ENCODE measurements at regions not wholly inside any gene's neighbourhood (a gene's known extent, or its start where the extent isn't known, plus 50 kb on each side); places are given as distances from the start of the nearest gene placed in this dataset.
A peak's percentile ranks its signal among the peaks of the same experiment; 100 is the strongest.

DNA sequence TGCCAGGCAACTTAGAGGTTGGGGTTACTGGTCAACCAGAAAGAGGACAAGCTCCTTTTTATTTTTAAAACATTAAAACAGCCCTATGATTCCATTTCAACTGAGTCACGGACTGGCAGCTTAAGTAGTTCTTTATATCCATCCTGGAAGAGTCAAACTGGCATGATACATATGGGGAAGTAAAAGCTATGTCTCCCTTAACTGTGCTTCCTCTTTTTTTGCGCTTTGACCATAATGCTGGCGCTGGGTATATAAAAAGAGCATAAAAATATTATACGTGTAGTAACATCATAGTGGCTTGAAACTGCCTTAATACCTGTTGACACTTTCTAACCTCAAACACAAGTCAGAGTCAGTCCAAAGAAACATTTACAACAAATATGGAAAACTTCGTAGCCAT, 274.4 kb downstream of the CSNK1G3 start:
- H3K4me3 ChIP-seq (ENCODE audit: low read depth, low read length) = no peak overlapping the region
- DNase-seq (ENCODE audit: low read depth) = no peak
- no peak for TF ChIP-seq CTCF (IDR thresholded peaks at IDR 0.05; ENCODE audit: low read depth, low read length, missing control alignments)
- in situ Hi-C loops (cut with HindIII; ENCODE audit: low sequenced_read_pairs) = no loop called here

DNA sequence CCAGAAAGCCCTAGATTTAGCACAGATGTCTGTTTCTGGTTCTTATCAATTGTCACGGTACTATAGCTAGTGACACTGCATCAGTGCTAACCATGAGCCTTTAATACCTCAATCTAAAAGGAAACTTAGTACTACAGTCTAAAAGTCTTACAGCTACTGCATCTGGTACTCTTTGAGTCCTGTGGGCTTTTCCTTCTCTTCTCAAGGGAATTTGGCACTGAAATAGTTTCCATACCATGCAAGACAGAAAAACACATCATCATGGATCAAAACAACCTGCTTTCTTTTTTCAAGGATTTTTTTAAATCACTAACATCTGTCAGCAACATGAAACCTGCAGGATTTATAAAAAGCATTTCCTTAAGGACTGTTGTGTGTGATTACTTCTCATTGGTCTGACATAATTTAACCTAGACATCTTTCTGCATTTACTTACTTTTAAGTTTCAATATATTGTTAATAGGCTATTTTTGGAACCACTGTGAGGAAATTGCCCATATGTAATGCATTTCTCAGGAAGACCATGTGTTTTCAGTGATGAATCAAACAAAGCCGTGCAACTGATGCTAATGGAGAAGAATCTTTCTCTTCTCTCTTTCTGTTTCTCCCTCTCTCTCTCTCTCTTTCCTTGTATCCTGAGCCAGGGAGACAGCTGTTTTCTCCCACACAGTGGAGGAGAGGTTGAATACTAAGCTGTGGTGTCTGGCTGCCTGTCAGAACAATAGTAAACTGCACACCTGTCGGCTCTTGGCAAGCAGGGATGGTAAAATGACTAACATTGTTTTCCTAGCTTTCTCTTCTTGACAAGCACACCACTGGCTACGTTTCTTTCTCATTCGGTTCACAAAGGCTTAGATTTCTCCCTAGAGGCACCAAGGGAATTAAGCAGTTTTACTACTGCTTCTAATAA, 273.4 kb downstream of the CSNK1G3 start:
- no peak overlapping the region for H3K4me3 ChIP-seq (ENCODE audit: low read depth, low read length)
- TF ChIP-seq CTCF (IDR thresholded peaks at IDR 0.05; ENCODE audit: low read depth, low read length, missing control alignments) = no peak
- in situ Hi-C loops (cut with HindIII; ENCODE audit: low sequenced_read_pairs) = no loop called here
- peak; percentile 68 for DNase-seq (ENCODE audit: low read depth)

- no peak for DNase-seq (ENCODE audit: low read depth)
- in situ Hi-C loops (cut with HindIII; ENCODE audit: low sequenced_read_pairs) = no loop called here
- no peak overlapping the region for H3K4me3 ChIP-seq (ENCODE audit: low read depth, low read length)
- TF ChIP-seq CTCF (IDR thresholded peaks at IDR 0.05; ENCODE audit: low read depth, low read length, missing control alignments) = no peak
Observed at GRCh38 chr5:123783421-123783820, 271.4 kb downstream of the CSNK1G3 start.

DNA sequence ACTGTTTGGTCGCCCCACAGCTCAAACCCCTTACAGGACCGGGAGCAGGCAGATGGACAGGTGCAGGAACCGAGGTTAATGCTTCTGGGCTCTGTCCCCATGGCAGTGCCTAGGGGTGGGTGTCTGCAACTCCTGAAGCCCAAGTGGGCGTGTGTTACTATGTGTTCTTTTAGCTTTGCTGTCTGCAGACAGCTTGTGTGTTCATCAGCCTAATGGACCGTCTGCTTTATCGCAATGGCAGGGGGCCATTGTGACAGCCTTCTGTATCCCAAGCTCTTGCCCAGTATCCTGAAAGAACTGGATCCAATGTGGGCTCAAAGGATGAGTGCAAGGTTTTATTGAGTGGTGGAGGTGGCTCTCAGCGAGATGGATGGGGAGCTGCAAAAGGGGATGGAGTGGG, 266.7 kb downstream of the CSNK1G3 start:
- no peak for DNase-seq (ENCODE audit: low read depth)
- no peak for TF ChIP-seq CTCF (IDR thresholded peaks at IDR 0.05; ENCODE audit: low read depth, low read length, missing control alignments)
- no peak overlapping the region for H3K4me3 ChIP-seq (ENCODE audit: low read depth, low read length)
- in situ Hi-C loops (cut with HindIII; ENCODE audit: low sequenced_read_pairs) = no loop called here

GRCh38 chr5:123776761-123777160, 264.8 kb downstream of the CSNK1G3 start:
- in situ Hi-C loops (cut with HindIII; ENCODE audit: low sequenced_read_pairs) = no loop called here
- no peak for DNase-seq (ENCODE audit: low read depth)
- no peak for TF ChIP-seq CTCF (IDR thresholded peaks at IDR 0.05; ENCODE audit: low read depth, low read length, missing control alignments)

GRCh38 chr5:123771715-123772114, 259.7 kb downstream of the CSNK1G3 start:
- no peak overlapping the region for H3K4me3 ChIP-seq (ENCODE audit: low read depth, low read length)
- in situ Hi-C loops (cut with HindIII; ENCODE audit: low sequenced_read_pairs) = no loop called here
- TF ChIP-seq CTCF (IDR thresholded peaks at IDR 0.05; ENCODE audit: low read depth, low read length, missing control alignments) = no peak
- DNase-seq (ENCODE audit: low read depth) = no peak

More at GRCh38 chr5:123776761-123777160, 264.8 kb downstream of the CSNK1G3 start:
- no peak overlapping the region for H3K4me3 ChIP-seq (ENCODE audit: low read depth, low read length)
